ENCODE measurements at regions not wholly inside any gene's neighbourhood (a gene's known extent, or its start where the extent isn't known, plus 50 kb on each side); places are given as distances from the start of the nearest gene placed in this dataset.

DNA sequence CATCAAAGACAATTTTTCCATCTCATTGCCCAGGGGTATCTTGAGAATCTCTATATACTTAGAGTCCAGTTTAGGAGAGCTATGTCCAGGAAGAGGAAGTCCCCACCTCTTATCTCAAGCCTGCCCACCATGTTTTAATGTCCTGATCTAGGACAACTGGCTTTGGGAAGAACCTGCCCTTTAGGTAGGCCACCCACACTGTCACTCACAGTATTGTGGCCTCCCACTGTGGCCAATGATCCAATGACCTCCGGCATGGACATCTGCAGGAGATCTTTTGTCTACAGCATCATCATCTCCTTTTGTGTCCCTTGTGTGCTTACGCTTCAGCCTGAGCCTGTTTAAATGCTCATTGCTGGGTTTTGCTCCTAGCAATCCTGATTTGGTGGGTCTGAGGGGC, 77.4 kb downstream of the SLC4A3 start:
- TF ChIP-seq, protein P1, sequence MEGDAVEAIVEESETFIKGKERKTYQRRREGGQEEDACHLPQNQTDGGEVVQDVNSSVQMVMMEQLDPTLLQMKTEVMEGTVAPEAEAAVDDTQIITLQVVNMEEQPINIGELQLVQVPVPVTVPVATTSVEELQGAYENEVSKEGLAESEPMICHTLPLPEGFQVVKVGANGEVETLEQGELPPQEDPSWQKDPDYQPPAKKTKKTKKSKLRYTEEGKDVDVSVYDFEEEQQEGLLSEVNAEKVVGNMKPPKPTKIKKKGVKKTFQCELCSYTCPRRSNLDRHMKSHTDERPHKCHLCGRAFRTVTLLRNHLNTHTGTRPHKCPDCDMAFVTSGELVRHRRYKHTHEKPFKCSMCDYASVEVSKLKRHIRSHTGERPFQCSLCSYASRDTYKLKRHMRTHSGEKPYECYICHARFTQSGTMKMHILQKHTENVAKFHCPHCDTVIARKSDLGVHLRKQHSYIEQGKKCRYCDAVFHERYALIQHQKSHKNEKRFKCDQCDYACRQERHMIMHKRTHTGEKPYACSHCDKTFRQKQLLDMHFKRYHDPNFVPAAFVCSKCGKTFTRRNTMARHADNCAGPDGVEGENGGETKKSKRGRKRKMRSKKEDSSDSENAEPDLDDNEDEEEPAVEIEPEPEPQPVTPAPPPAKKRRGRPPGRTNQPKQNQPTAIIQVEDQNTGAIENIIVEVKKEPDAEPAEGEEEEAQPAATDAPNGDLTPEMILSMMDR (IDR thresholded peaks at IDR 0.05) = no peak
- TF ChIP-seq POLR2A (IDR thresholded peaks at IDR 0.05) (no peak), EP300 (IDR thresholded peaks at IDR 0.05) (no peak)
